ENCODE measurements at regions not wholly inside any gene's neighbourhood (a gene's known extent, or its start where the extent isn't known, plus 50 kb on each side); places are given as distances from the start of the nearest gene placed in this dataset.
A peak's percentile ranks its signal among the peaks of the same experiment; 100 is the strongest.

GRCh38 chr13:73773168-73773549 lies 361.0 kb downstream of the KLF12 start:
- no peak overlapping the region for H3K9ac ChIP-seq

GRCh38 chr13:73772449-73773167 lies 361.6 kb downstream of the KLF12 start:
- Histone ChIP-seq H3K79me2 (ENCODE audit: insufficient read depth, low read depth) (no peaks in the 10 kb centered on the region), H3K4me2 (no peak overlapping the region), H3K4me1 (ENCODE audit: low read depth, poor library complexity, severe bottlenecking) (no peaks in the 10 kb centered on the region), H2AFZ (ENCODE audit: low read depth) (no peak overlapping the region), H3K27ac (no peak overlapping the region), H3K9ac (no peak overlapping the region), H4K20me1 (ENCODE audit: insufficient read depth) (no peaks in the 10 kb centered on the region), H3K27me3 (ENCODE audit: insufficient read depth, low read depth) (no peaks in the 10 kb centered on the region), H3K36me3 (ENCODE audit: insufficient read depth) (no peaks in the 10 kb centered on the region), H3K4me3 (IDR thresholded peaks at IDR 0.05; ENCODE audit: insufficient read depth, low read depth, low read length) (no peak overlapping the region)
- TF ChIP-seq CTCF (conservative IDR thresholded peaks at IDR 0.05; ENCODE audit: low read depth, low read length) = no peak

More at GRCh38 chr13:73773168-73773549, 361.0 kb downstream of the KLF12 start:
- Histone ChIP-seq H3K27ac (no peak overlapping the region), H3K27me3 (ENCODE audit: insufficient read depth, low read depth) (no peaks in the 10 kb centered on the region), H4K20me1 (ENCODE audit: insufficient read depth) (no peaks in the 10 kb centered on the region), H3K4me1 (ENCODE audit: low read depth, poor library complexity, severe bottlenecking) (no peaks in the 10 kb centered on the region), H3K4me2 (no peak overlapping the region), H3K36me3 (ENCODE audit: insufficient read depth) (no peaks in the 10 kb centered on the region), H3K4me3 (IDR thresholded peaks at IDR 0.05; ENCODE audit: insufficient read depth, low read depth, low read length) (no peak overlapping the region), H3K79me2 (ENCODE audit: insufficient read depth, low read depth) (no peaks in the 10 kb centered on the region), H2AFZ (ENCODE audit: low read depth) (no peak overlapping the region)
- TF ChIP-seq CTCF (conservative IDR thresholded peaks at IDR 0.05; ENCODE audit: low read depth, low read length) = no peak

GRCh38 chr13:73767747-73768315 lies 366.4 kb downstream of the KLF12 start:
- Histone ChIP-seq H4K20me1 (ENCODE audit: insufficient read depth) (no peaks in the 10 kb centered on the region), H3K79me2 (ENCODE audit: insufficient read depth, low read depth) (no peaks in the 10 kb centered on the region), H2AFZ (ENCODE audit: low read depth) (no peak overlapping the region), H3K36me3 (ENCODE audit: insufficient read depth) (no peaks in the 10 kb centered on the region), H3K4me3 (IDR thresholded peaks at IDR 0.05; ENCODE audit: insufficient read depth, low read depth, low read length) (no peak overlapping the region), H3K4me1 (ENCODE audit: low read depth, poor library complexity, severe bottlenecking) (no peaks in the 10 kb centered on the region), H3K27me3 (ENCODE audit: insufficient read depth, low read depth) (no peaks in the 10 kb centered on the region), H3K27ac (no peak overlapping the region), H3K4me2 (no peak overlapping the region), H3K9ac (no peak overlapping the region)
- peak; percentile 32; the same call in 1 of the 2 replicates for TF ChIP-seq CTCF (conservative IDR thresholded peaks at IDR 0.05; ENCODE audit: low read depth, low read length)

- no peaks in the 10 kb centered on the region for H3K27me3 ChIP-seq (ENCODE audit: insufficient read depth, low read depth)
- H3K4me2 ChIP-seq = no peak overlapping the region
- H2AFZ ChIP-seq (ENCODE audit: low read depth) = no peak overlapping the region
- H3K4me3 ChIP-seq (IDR thresholded peaks at IDR 0.05; ENCODE audit: insufficient read depth, low read depth, low read length) = no peak overlapping the region
- no peaks in the 10 kb centered on the region for H3K79me2 ChIP-seq (ENCODE audit: insufficient read depth, low read depth)
- H3K4me1 ChIP-seq (ENCODE audit: low read depth, poor library complexity, severe bottlenecking) = no peaks in the 10 kb centered on the region
- H3K27ac ChIP-seq = no peak overlapping the region
- H3K9ac ChIP-seq = no peak overlapping the region
- H4K20me1 ChIP-seq (ENCODE audit: insufficient read depth) = no peaks in the 10 kb centered on the region
- no peaks in the 10 kb centered on the region for H3K36me3 ChIP-seq (ENCODE audit: insufficient read depth)
- TF ChIP-seq CTCF (conservative IDR thresholded peaks at IDR 0.05; ENCODE audit: low read depth, low read length) = no peak
Measured at GRCh38 chr13:73767191-73767741, 366.9 kb downstream of the KLF12 start.
